Upper lobe of left lung (tissue), 6 donors: ENCODE measurements at regions not wholly inside any gene's neighbourhood (a gene's known extent, or its start where the extent isn't known, plus 50 kb on each side); places are given as distances from the start of the nearest gene placed in this dataset.
"Not testable (repeated sequence)": the region's sequence is repeated elsewhere in the genome, so short reads cannot be mapped to it uniquely, and the experiment has no call there.

Experiments
- ATAC-seq, 2 donors: fragments of 200-7000 bp; cut with Tn5 transposase; one replicate each; pipeline ENCODE4 v1.9.1; 2022; ENCODE audit warnings: mild to moderate bottlenecking in 2 of 2, moderate library complexity in 2 of 2; ENCODE audit not compliant: low FRiP score in 2 of 2
- DNase-seq, 2 donors: peaks; one replicate each; pipeline ENCODE4 v3.0.0-alpha.2; 2019 to 2020
- H3K27ac ChIP-seq, 4 donors: fragments of 200-600 bp; sonication (generic); one replicate each; pipeline ENCODE4 v1.5.1; 2016 to 2019
- H3K27me3 ChIP-seq, 4 donors: fragments of 200-600 bp; sonication (generic); one replicate each; pipeline ENCODE4 v1.5.1; 2017 to 2019
- H3K36me3 ChIP-seq, 4 donors: fragments of 200-600 bp; sonication (generic); one replicate each; pipeline ENCODE4 v1.5.1; 2016 to 2019
- H3K4me1 ChIP-seq, 4 donors: fragments of 200-600 bp; sonication (generic); one replicate each; pipeline ENCODE4 v1.5.1; 2018 to 2019
- H3K4me3 ChIP-seq, 4 donors: fragments of 200-600 bp; sonication (generic); one replicate each; pipeline ENCODE4 v1.5.1; 2017 to 2019; ENCODE audit warnings: mild to moderate bottlenecking in 2 of 4, moderate library complexity in 1 of 4
- H3K9me3 ChIP-seq, 4 donors: fragments of 200-600 bp; sonication (generic); one replicate each; pipeline ENCODE4 v1.5.1; 2018 to 2019
- CTCF ChIP-seq, 6 experiments: fragments of 450-650 bp in 4 of 6; fragments of 200-600 bp in 2 of 6; sonication (generic) in 2 of 6; IDR thresholded peaks; one replicate each; pipeline ENCODE4 v1.5.1; 2016 to 2019; ENCODE audit warnings: antibody characterized with exemption in 6 of 6
- EP300 ChIP-seq, 4 donors: sonication (generic); formaldehyde crosslinking; IDR thresholded peaks; one replicate each; pipeline ENCODE4 v1.5.1; 2017; ENCODE audit warnings: antibody characterized with exemption in 4 of 4, control low read depth in 2 of 4
- POLR2A ChIP-seq, 4 donors: fragments of 450-650 bp; IDR thresholded peaks; one replicate each; pipeline ENCODE4 v1.5.1; 2016 to 2017; ENCODE audit warnings: antibody characterized with exemption in 4 of 4, mild to moderate bottlenecking in 2 of 4
- POLR2AphosphoS5 ChIP-seq, 2 donors: sonication (generic); formaldehyde crosslinking; IDR thresholded peaks; one replicate each; pipeline ENCODE4 v1.5.1; 2017; ENCODE audit warnings: antibody characterized with exemption in 2 of 2
- WGBS, 2 donors: methylation state at CpG; one replicate each; pipeline ENCODE4 v1.1.5; 2017 to 2018; 5-methylcytosine and 5-hydroxymethylcytosine counted together
- donor health status: DM: no; HTN: no; CAD: no; lungs with moderate emphysema.
- donor health status: DM: no; HTN: yes; CAD: no; lungs with severe emphysema.

GRCh38 chr11:87901341-87901740, 273.9 kb downstream of the RAB38 start:
- ATAC-seq = no peak
- Histone ChIP-seq H3K27me3 (no peaks in the 10 kb centered on the region), H3K9me3 (no peaks in the 10 kb centered on the region), H3K36me3 (no peaks in the 10 kb centered on the region), H3K27ac (no peak overlapping the region), H3K4me3 (no peak overlapping the region), H3K4me1 (no peaks in the 10 kb centered on the region)
- TF ChIP-seq EP300 (IDR thresholded peaks at IDR 0.05) (no peak), POLR2A (IDR thresholded peaks at IDR 0.05) (no peak)
- DNase-seq = no peak
- 47 to 48% methylated on average over 3 of the region's 3 CpGs for WGBS, 2 donors

GRCh38 chr11:87897921-87898320, 277.3 kb downstream of the RAB38 start:
- ATAC-seq (no peak), DNase-seq (no peak)
- Histone ChIP-seq H3K36me3 (no peaks in the 10 kb centered on the region), H3K27ac (no peak overlapping the region), H3K9me3 (no peaks in the 10 kb centered on the region), H3K4me1 (no peaks in the 10 kb centered on the region), H3K4me3 (no peak overlapping the region), H3K27me3 (no peaks in the 10 kb centered on the region)
- WGBS, 2 donors = 82 to 87% methylated on average over 1 of the region's 1 CpG
- TF ChIP-seq POLR2AphosphoS5 (IDR thresholded peaks at IDR 0.05) (no peak), POLR2A (IDR thresholded peaks at IDR 0.05) (no peak), CTCF (IDR thresholded peaks at IDR 0.05) (no peak), EP300 (IDR thresholded peaks at IDR 0.05) (no peak)

- no peaks in the 10 kb centered on the region for H3K9me3 ChIP-seq
- no peaks in the 10 kb centered on the region for H3K4me1 ChIP-seq
- H3K36me3 ChIP-seq = no peaks in the 10 kb centered on the region
- ATAC-seq (no peak), DNase-seq (no peak)
- no peak overlapping the region for H3K4me3 ChIP-seq
- H3K27me3 ChIP-seq = no peaks in the 10 kb centered on the region
- no peak for TF ChIP-seq EP300 (IDR thresholded peaks at IDR 0.05)
- H3K27ac ChIP-seq = no peak overlapping the region
These were observed 278.2 kb downstream of the RAB38 start for GRCh38 chr11:87897071-87897470.

GRCh38 chr11:87894961-87895360, 280.3 kb downstream of the RAB38 start:
- no peak for ATAC-seq
- Histone ChIP-seq H3K36me3 (no peaks in the 10 kb centered on the region), H3K4me1 (no peaks in the 10 kb centered on the region), H3K4me3 (no peak overlapping the region), H3K27me3 (no peaks in the 10 kb centered on the region), H3K27ac (no peak overlapping the region), H3K9me3 (no peaks in the 10 kb centered on the region)
- DNase-seq = no peak
- TF ChIP-seq POLR2A (IDR thresholded peaks at IDR 0.05) (no peak), EP300 (IDR thresholded peaks at IDR 0.05) (no peak), POLR2AphosphoS5 (IDR thresholded peaks at IDR 0.05) (no peak), CTCF (IDR thresholded peaks at IDR 0.05) (no peak)
- 50 to 62% methylated on average over 1 of the region's 1 CpG for WGBS, 2 donors

- no peak overlapping the region for H3K27ac ChIP-seq
- ATAC-seq (no peak), DNase-seq (no peak)
- H3K4me3 ChIP-seq = no peak overlapping the region
- no peaks in the 10 kb centered on the region for H3K36me3 ChIP-seq
- H3K4me1 ChIP-seq = no peaks in the 10 kb centered on the region
- 75 to 95% methylated on average over 1 of the region's 1 CpG for WGBS, 2 donors
- no peaks in the 10 kb centered on the region for H3K27me3 ChIP-seq
- TF ChIP-seq EP300 (IDR thresholded peaks at IDR 0.05) (no peak), POLR2AphosphoS5 (IDR thresholded peaks at IDR 0.05) (no peak)
- H3K9me3 ChIP-seq = no peaks in the 10 kb centered on the region
These were observed 283.0 kb downstream of the RAB38 start for GRCh38 chr11:87892291-87892690.

- no peak for ATAC-seq
- H3K4me3 ChIP-seq = no peak overlapping the region
- no peak for DNase-seq
These were observed 286.1 kb downstream of the RAB38 start for GRCh38 chr11:87889126-87889525.

GRCh38 chr11:87885084-87885483, 290.2 kb downstream of the RAB38 start:
- not testable (repeated sequence) for ATAC-seq, H3K27ac ChIP-seq, H3K9me3 ChIP-seq, H3K27me3 ChIP-seq, H3K4me1 ChIP-seq, DNase-seq, H3K36me3 ChIP-seq, H3K4me3 ChIP-seq
- 80 to 94% methylated on average over 1 of the region's 1 CpG for WGBS, 2 donors

More at GRCh38 chr11:87889126-87889525, 286.1 kb downstream of the RAB38 start:
- TF ChIP-seq EP300 (IDR thresholded peaks at IDR 0.05) = no peak
- no peak for TF ChIP-seq POLR2AphosphoS5 (IDR thresholded peaks at IDR 0.05)
- no peak for TF ChIP-seq CTCF (IDR thresholded peaks at IDR 0.05)
- no peak for TF ChIP-seq POLR2A (IDR thresholded peaks at IDR 0.05)
- Histone ChIP-seq H3K27me3 (no peaks in the 10 kb centered on the region), H3K9me3 (no peaks in the 10 kb centered on the region), H3K27ac (no peak overlapping the region), H3K4me1 (no peaks in the 10 kb centered on the region), H3K36me3 (no peaks in the 10 kb centered on the region)
